Upper lobe of left lung (tissue), 4 donors: ENCODE measurements at regions not wholly inside any gene's neighbourhood (a gene's known extent, or its start where the extent isn't known, plus 50 kb on each side); places are given as distances from the start of the nearest gene placed in this dataset.

Experiments used
- CTCF ChIP-seq, 6 experiments: fragments of 450-650 bp in 4 of 6; fragments of 200-600 bp in 2 of 6; sonication (generic) in 2 of 6; IDR thresholded peaks; one replicate each; pipeline ENCODE4 v1.5.1; 2016 to 2019; ENCODE audit warnings: antibody characterized with exemption in 6 of 6
- POLR2A ChIP-seq, 4 donors: fragments of 450-650 bp; IDR thresholded peaks; one replicate each; pipeline ENCODE4 v1.5.1; 2016 to 2017; ENCODE audit warnings: antibody characterized with exemption in 4 of 4, mild to moderate bottlenecking in 2 of 4
- POLR2AphosphoS5 ChIP-seq, 2 donors: sonication (generic); formaldehyde crosslinking; IDR thresholded peaks; one replicate each; pipeline ENCODE4 v1.5.1; 2017; ENCODE audit warnings: antibody characterized with exemption in 2 of 2

GRCh38 chr5:89735082-89735481, 674.5 kb downstream of the CETN3 start:
- TF ChIP-seq POLR2AphosphoS5 (IDR thresholded peaks at IDR 0.05), result no peak
- TF ChIP-seq CTCF (IDR thresholded peaks at IDR 0.05), result no peak
- no peak for TF ChIP-seq POLR2A (IDR thresholded peaks at IDR 0.05)
